Neural cell (in vitro differentiated cells): ENCODE measurements at regions not wholly inside any gene's neighbourhood (a gene's known extent, or its start where the extent isn't known, plus 50 kb on each side); places are given as distances from the start of the nearest gene placed in this dataset.

Source experiments
- CTCF ChIP-seq: fragments of 450-650 bp; IDR thresholded peaks from 2 replicates; pipeline ENCODE4 v1.5.1; 2014; ENCODE audit warnings: antibody characterized with exemption, mild to moderate bottlenecking, moderate library complexity; ENCODE audit not compliant: poor library complexity, severe bottlenecking
- EP300 ChIP-seq: fragments of 450-650 bp; conservative IDR thresholded peaks from 2 replicates; pipeline ENCODE4 v1.6.1; 2014; ENCODE audit warnings: antibody characterized with exemption, mild to moderate bottlenecking, moderate library complexity; ENCODE audit not compliant: poor library complexity, severe bottlenecking
- EZH2 ChIP-seq: fragments of 200-600, 300-800 bp; shearing (Covaris generic), sonication (generic); IDR thresholded peaks from 2 replicates; pipeline ENCODE4 v1.6.1; 2014; ENCODE audit warnings: antibody characterized with exemption, low read length, borderline replicate concordance, mild to moderate bottlenecking; ENCODE audit not compliant: insufficient read depth, poor library complexity, severe bottlenecking
- MXI1 ChIP-seq: fragments of 450-650 bp; conservative IDR thresholded peaks from 2 replicates; pipeline ENCODE4 v1.6.1; 2014; ENCODE audit warnings: antibody characterized with exemption, mild to moderate bottlenecking; ENCODE audit not compliant: poor library complexity, severe bottlenecking
- POLR2AphosphoS5 ChIP-seq: IDR thresholded peaks from 2 replicates; pipeline ENCODE4 v1.6.1; 2012
- RAD21 ChIP-seq: fragments of 450-650 bp; conservative IDR thresholded peaks from 2 replicates; pipeline ENCODE4 v1.6.1; 2014; ENCODE audit warnings: antibody characterized with exemption, mild to moderate bottlenecking, moderate library complexity
- SMC3 ChIP-seq: fragments of 450-650 bp; conservative IDR thresholded peaks from 2 replicates; pipeline ENCODE4 v1.6.1; 2014; ENCODE audit warnings: antibody characterized with exemption, mild to moderate bottlenecking, moderate library complexity; ENCODE audit not compliant: poor library complexity
- TF ChIP-seq, protein P1 (sequence below): IDR thresholded peaks from 2 replicates; pipeline ENCODE4 v1.6.1; 2012; ENCODE audit warnings: borderline replicate concordance

DNA sequence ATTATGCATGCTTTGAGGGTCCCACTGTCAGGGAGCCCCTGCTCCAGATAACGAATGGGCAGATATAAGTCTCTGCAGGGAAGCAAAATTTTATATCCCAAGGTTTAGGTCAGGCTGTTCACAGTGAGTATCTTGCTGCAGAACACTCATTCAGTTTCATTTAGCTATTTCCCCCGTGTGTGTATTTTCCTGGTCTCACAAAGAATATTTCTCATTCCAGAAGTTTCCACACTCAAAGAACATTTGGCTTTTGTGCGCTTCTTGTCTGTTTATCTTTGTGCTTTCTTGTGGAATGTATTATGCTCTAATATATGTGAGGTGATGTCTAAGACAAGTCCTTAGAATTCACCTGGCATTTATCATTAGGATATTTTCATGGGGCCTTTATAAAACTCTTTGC lies 140.4 kb upstream of the MMADHC start:
- no peak for TF ChIP-seq EZH2
- no peak for TF ChIP-seq CTCF
- TF ChIP-seq POLR2AphosphoS5: no peak
- no peak for TF ChIP-seq MXI1
- no peak for TF ChIP-seq RAD21
- TF ChIP-seq SMC3: no peak
- TF ChIP-seq EP300: no peak
- TF ChIP-seq, protein P1, sequence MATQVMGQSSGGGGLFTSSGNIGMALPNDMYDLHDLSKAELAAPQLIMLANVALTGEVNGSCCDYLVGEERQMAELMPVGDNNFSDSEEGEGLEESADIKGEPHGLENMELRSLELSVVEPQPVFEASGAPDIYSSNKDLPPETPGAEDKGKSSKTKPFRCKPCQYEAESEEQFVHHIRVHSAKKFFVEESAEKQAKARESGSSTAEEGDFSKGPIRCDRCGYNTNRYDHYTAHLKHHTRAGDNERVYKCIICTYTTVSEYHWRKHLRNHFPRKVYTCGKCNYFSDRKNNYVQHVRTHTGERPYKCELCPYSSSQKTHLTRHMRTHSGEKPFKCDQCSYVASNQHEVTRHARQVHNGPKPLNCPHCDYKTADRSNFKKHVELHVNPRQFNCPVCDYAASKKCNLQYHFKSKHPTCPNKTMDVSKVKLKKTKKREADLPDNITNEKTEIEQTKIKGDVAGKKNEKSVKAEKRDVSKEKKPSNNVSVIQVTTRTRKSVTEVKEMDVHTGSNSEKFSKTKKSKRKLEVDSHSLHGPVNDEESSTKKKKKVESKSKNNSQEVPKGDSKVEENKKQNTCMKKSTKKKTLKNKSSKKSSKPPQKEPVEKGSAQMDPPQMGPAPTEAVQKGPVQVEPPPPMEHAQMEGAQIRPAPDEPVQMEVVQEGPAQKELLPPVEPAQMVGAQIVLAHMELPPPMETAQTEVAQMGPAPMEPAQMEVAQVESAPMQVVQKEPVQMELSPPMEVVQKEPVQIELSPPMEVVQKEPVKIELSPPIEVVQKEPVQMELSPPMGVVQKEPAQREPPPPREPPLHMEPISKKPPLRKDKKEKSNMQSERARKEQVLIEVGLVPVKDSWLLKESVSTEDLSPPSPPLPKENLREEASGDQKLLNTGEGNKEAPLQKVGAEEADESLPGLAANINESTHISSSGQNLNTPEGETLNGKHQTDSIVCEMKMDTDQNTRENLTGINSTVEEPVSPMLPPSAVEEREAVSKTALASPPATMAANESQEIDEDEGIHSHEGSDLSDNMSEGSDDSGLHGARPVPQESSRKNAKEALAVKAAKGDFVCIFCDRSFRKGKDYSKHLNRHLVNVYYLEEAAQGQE: no peak
